Endodermal cell (in vitro differentiated cells): ENCODE measurements at regions not wholly inside any gene's neighbourhood (a gene's known extent, or its start where the extent isn't known, plus 50 kb on each side); places are given as distances from the start of the nearest gene placed in this dataset.

Source experiments
- DNase-seq: peaks from one replicate; pipeline ENCODE4 v3.0.0-alpha.2; 2017
- H3K27ac ChIP-seq: 2 replicates; pipeline ENCODE4 v1.5.1; 2013; ENCODE audit warnings: mild to moderate bottlenecking, low read depth, low read length, moderate library complexity
- H3K27me3 ChIP-seq: 2 replicates; pipeline ENCODE4 v1.6.1; 2013; ENCODE audit warnings: mild to moderate bottlenecking, low read length, moderate library complexity; ENCODE audit not compliant: insufficient read depth, control insufficient read depth, poor library complexity, severe bottlenecking
- H3K36me3 ChIP-seq: 2 replicates; pipeline ENCODE4 v1.7.0; 2013; ENCODE audit warnings: mild to moderate bottlenecking, low read length, moderate library complexity; ENCODE audit not compliant: control insufficient read depth, insufficient read depth
- H3K4me1 ChIP-seq: one replicate; pipeline ENCODE4 v1.7.0; 2013; ENCODE audit warnings: low read length; ENCODE audit not compliant: control insufficient read depth, insufficient read depth
- H3K4me3 ChIP-seq: 2 replicates; pipeline ENCODE4 v1.5.1; 2013; ENCODE audit warnings: mild to moderate bottlenecking, low read length, moderate library complexity
- H3K9ac ChIP-seq: 2 replicates; pipeline ENCODE4 v1.6.1; 2013; ENCODE audit warnings: mild to moderate bottlenecking, low read length, moderate library complexity; ENCODE audit not compliant: poor library complexity, severe bottlenecking; ENCODE audit errors: extremely low read depth
- H3K9me3 ChIP-seq: 2 replicates; pipeline ENCODE4 v1.6.1; 2013; ENCODE audit warnings: mild to moderate bottlenecking, low read length, moderate library complexity; ENCODE audit not compliant: control insufficient read depth
- H3K27ac Mint-ChIP-seq: 2 replicates; pipeline ENCODE4 v1.8.0; 2020; ENCODE audit warnings: mixed read lengths
- H3K27me3 Mint-ChIP-seq: 2 replicates; pipeline ENCODE4 v1.8.0; 2021; ENCODE audit warnings: mild to moderate bottlenecking, mixed read lengths; ENCODE audit not compliant: insufficient read depth
- H3K36me3 Mint-ChIP-seq: 2 replicates; pipeline ENCODE4 v1.8.0; 2020; ENCODE audit warnings: low read depth, mixed read lengths
- H3K4me1 Mint-ChIP-seq: 2 replicates; pipeline ENCODE4 v1.8.0; 2020; ENCODE audit warnings: mixed read lengths
- H3K4me3 Mint-ChIP-seq: 2 replicates; pipeline ENCODE4 v1.8.0; 2020; ENCODE audit warnings: mild to moderate bottlenecking, moderate library complexity, mixed read lengths
- H3K9me3 Mint-ChIP-seq: 2 replicates; pipeline ENCODE4 v1.8.0; 2020; ENCODE audit warnings: mild to moderate bottlenecking, mixed read lengths
- WGBS, 2 experiments: methylation state at CpG; one replicate each; pipeline versions ENCODE4 v1.1.5 to v1.1.7; 2013; ENCODE audit warnings: missing lambda C conversion rate in 2 of 2, mixed read lengths in 1 of 2; ENCODE audit not compliant: insufficient coverage in 1 of 2, insufficient read length in 1 of 2; 5-methylcytosine and 5-hydroxymethylcytosine counted together
- TF ChIP-seq, protein P1 (sequence below): fragments of 200-600 bp; sonication (generic); conservative IDR thresholded peaks from 2 replicates; pipeline ENCODE4 v1.5.0; 2021; ENCODE audit warnings: antibody characterized with exemption, mild to moderate bottlenecking

DNA sequence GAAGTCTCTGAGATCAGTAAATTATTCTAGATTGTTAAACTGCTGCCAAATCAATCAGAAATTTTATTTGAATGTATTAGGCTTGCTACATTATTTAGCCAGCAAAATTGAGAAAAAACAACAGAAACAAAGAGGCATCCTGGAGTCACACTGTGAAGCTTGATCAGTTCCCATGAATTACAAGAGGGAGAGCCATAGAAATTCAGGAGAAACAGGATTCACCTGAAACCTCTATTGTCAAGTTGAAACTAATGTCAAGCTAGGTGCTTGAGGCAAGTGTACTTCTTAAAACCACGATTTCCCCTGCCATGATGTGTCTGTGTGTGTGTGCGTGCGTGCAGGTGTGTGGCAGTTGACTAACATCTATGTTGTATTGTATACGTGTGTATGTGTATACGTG is 439.1 kb upstream of the NOX3 start:
- H3K27ac ChIP-seq, result no peak overlapping the region
- H3K27me3 ChIP-seq, result no peaks in the 10 kb centered on the region
- no peaks in the 10 kb centered on the region for H3K36me3 ChIP-seq
- H3K9ac ChIP-seq, result no peak overlapping the region
- WGBS, 2 experiments, result 72% methylated on average over 3 of the region's 5 CpGs; no CpG with 5 or more reads in 1 of the 2 experiments
- H3K4me3 Mint-ChIP-seq, result no peak overlapping the region
- H3K27ac Mint-ChIP-seq, result no peak overlapping the region
- H3K4me1 Mint-ChIP-seq, result peaks cover 2% of the 10 kb centered on the region
- no peaks in the 10 kb centered on the region for H3K36me3 Mint-ChIP-seq
- peaks cover 3% of the 10 kb centered on the region for H3K9me3 Mint-ChIP-seq
- H3K4me3 ChIP-seq, result no peak overlapping the region
- TF ChIP-seq, protein P1, sequence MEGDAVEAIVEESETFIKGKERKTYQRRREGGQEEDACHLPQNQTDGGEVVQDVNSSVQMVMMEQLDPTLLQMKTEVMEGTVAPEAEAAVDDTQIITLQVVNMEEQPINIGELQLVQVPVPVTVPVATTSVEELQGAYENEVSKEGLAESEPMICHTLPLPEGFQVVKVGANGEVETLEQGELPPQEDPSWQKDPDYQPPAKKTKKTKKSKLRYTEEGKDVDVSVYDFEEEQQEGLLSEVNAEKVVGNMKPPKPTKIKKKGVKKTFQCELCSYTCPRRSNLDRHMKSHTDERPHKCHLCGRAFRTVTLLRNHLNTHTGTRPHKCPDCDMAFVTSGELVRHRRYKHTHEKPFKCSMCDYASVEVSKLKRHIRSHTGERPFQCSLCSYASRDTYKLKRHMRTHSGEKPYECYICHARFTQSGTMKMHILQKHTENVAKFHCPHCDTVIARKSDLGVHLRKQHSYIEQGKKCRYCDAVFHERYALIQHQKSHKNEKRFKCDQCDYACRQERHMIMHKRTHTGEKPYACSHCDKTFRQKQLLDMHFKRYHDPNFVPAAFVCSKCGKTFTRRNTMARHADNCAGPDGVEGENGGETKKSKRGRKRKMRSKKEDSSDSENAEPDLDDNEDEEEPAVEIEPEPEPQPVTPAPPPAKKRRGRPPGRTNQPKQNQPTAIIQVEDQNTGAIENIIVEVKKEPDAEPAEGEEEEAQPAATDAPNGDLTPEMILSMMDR, result no peak
- no peaks in the 10 kb centered on the region for H3K4me1 ChIP-seq
- H3K27me3 Mint-ChIP-seq, result no peaks in the 10 kb centered on the region
- no peaks in the 10 kb centered on the region for H3K9me3 ChIP-seq
- DNase-seq, result no peak

DNA sequence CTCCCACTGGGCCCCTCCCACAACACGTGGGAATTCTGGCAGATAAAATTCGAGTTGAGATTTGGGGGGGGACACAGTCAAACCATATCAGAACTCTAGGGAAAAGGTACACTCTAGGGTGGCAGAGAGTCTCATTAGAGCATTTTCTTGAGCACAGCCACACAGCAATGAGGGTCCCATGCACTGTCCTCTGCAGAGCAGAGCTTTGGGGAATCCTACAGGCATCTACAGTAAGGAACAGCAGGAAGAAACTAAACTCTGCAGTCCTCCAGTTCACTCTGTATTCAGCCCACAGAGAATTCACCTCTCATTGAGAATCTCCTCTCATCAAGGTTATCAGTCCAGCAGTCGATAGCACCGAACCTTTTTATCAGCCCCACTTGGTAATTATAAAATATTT is 438.6 kb upstream of the NOX3 start:
- H3K27ac Mint-ChIP-seq, result peak overlapping the region; percentile 69

DNA sequence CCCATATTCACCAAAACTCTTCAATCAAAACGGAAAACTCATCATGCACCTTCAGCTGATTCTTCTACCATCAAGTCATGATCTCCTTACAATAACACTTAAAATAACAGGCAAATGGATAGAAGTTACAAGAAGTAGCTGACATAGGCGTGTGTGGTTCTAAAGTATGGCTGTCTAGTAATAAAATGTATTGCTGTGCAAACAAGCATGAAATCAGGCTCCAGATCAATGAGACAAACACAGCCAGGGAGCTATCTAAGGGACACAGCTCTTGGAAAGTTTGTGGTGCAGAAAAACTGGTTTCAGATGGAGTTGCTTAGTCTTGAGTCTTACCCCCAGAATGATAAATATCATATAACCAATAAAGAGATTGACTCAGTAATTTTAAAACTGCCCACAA is 434.8 kb upstream of the NOX3 start:
- TF ChIP-seq, protein P1, result no peak
- no peak for DNase-seq
- no peaks in the 10 kb centered on the region for H3K4me1 ChIP-seq
- H3K9ac ChIP-seq, result no peak overlapping the region
- H3K27ac ChIP-seq, result no peak overlapping the region
- no peak overlapping the region for H3K4me3 Mint-ChIP-seq
- no peak overlapping the region for H3K27ac Mint-ChIP-seq
- WGBS, 2 experiments, result 83% methylated on average over 2 of the region's 2 CpGs; no CpG with 5 or more reads in 1 of the 2 experiments
- H3K4me1 Mint-ChIP-seq, result peaks cover 12% of the 10 kb centered on the region
- H3K27me3 Mint-ChIP-seq, result no peaks in the 10 kb centered on the region
- no peaks in the 10 kb centered on the region for H3K36me3 Mint-ChIP-seq
- no peaks in the 10 kb centered on the region for H3K9me3 ChIP-seq
- no peaks in the 10 kb centered on the region for H3K27me3 ChIP-seq
- H3K4me3 ChIP-seq, result no peak overlapping the region
- H3K36me3 ChIP-seq, result no peaks in the 10 kb centered on the region
- H3K9me3 Mint-ChIP-seq, result peaks cover 3% of the 10 kb centered on the region

More for the DNA sequence above, 438.6 kb upstream of the NOX3 start:
- Mint-ChIP-seq H3K27me3 (no peaks in the 10 kb centered on the region), H3K4me1 (peaks cover 2% of the 10 kb centered on the region), H3K36me3 (no peaks in the 10 kb centered on the region), H3K9me3 (peaks cover 3% of the 10 kb centered on the region), H3K4me3 (no peak overlapping the region)
- DNase-seq, result no peak
- H3K4me3 ChIP-seq, result no peak overlapping the region
- no peaks in the 10 kb centered on the region for H3K27me3 ChIP-seq
- no peak overlapping the region for H3K27ac ChIP-seq
- H3K9me3 ChIP-seq, result no peaks in the 10 kb centered on the region
- H3K4me1 ChIP-seq, result no peaks in the 10 kb centered on the region
- no peaks in the 10 kb centered on the region for H3K36me3 ChIP-seq
- 50 to 64% methylated on average over 2 to 3 of the region's 4 CpGs for WGBS, 2 experiments
- TF ChIP-seq, protein P1, result no peak
- H3K9ac ChIP-seq, result no peak overlapping the region
